Astrocyte (in vitro differentiated cells and primary cell): ENCODE measurements at regions not wholly inside any gene's neighbourhood (a gene's known extent, or its start where the extent isn't known, plus 50 kb on each side); places are given as distances from the start of the nearest gene placed in this dataset.
A peak's percentile ranks its signal among the peaks of the same experiment; 100 is the strongest.

Source experiments
- DNase-seq: peaks from one replicate; pipeline ENCODE4 v3.0.0-alpha.2; 2010; ENCODE audit warnings: low read depth
- FAIRE-seq: peaks from 2 replicates; lab custom pipeline; 2011; peaks lifted over from hg19 to GRCh38; lab: Jason Lieb, UNC
- H2AFZ ChIP-seq: 2 replicates; pipeline ENCODE4 v1.6.0; 2012; ENCODE audit warnings: low read depth, low read length, inconsistent platforms
- H3K27ac ChIP-seq: 2 replicates; pipeline ENCODE4 v1.5.1; 2011; ENCODE audit warnings: low read depth, low read length, inconsistent platforms
- H3K27me3 ChIP-seq: 2 replicates; pipeline ENCODE4 v1.6.0; 2011; ENCODE audit warnings: low read length, inconsistent platforms; ENCODE audit not compliant: insufficient read depth
- H3K36me3 ChIP-seq: 2 replicates; pipeline ENCODE4 v1.5.1; 2011; ENCODE audit warnings: low read length, inconsistent platforms; ENCODE audit not compliant: insufficient read depth
- H3K4me1 ChIP-seq: 2 replicates; pipeline ENCODE4 v1.5.1; 2011; ENCODE audit warnings: low read length, inconsistent platforms; ENCODE audit not compliant: insufficient read depth
- H3K4me2 ChIP-seq: 2 replicates; pipeline ENCODE4 v1.6.0; 2012; ENCODE audit warnings: low read length, inconsistent platforms
- H3K4me3 ChIP-seq: 2 replicates; pipeline ENCODE4 v1.5.1; 2011; ENCODE audit warnings: low read depth, mild to moderate bottlenecking, low read length, inconsistent platforms; ENCODE audit not compliant: insufficient read depth
- H3K79me2 ChIP-seq: 2 replicates; pipeline ENCODE4 v1.6.0; 2012; ENCODE audit warnings: mild to moderate bottlenecking, low read length, inconsistent platforms; ENCODE audit not compliant: insufficient read depth
- H3K9ac ChIP-seq: 2 replicates; pipeline ENCODE4 v1.6.0; 2012; ENCODE audit warnings: mild to moderate bottlenecking, low read length, inconsistent platforms
- H3K9me3 ChIP-seq: 2 replicates; pipeline ENCODE4 v1.5.1; 2012; ENCODE audit warnings: low read depth, mild to moderate bottlenecking, low read length, inconsistent platforms; ENCODE audit not compliant: insufficient read depth
- H4K20me1 ChIP-seq: 2 replicates; pipeline ENCODE4 v1.6.0; 2012; ENCODE audit warnings: low read length, inconsistent platforms; ENCODE audit not compliant: insufficient read depth
- H3K27ac Mint-ChIP-seq: one replicate; pipeline ENCODE4 v1.8.0; 2021; ENCODE audit warnings: mild to moderate bottlenecking, mixed read lengths; ENCODE audit not compliant: unreplicated experiment
- H3K27me3 Mint-ChIP-seq: one replicate; pipeline ENCODE4 v1.8.0; 2021; ENCODE audit warnings: low read depth, mixed read lengths; ENCODE audit not compliant: unreplicated experiment
- H3K36me3 Mint-ChIP-seq: one replicate; pipeline ENCODE4 v1.8.0; 2021; ENCODE audit warnings: low read depth, mixed read lengths; ENCODE audit not compliant: unreplicated experiment
- H3K4me1 Mint-ChIP-seq: one replicate; pipeline ENCODE4 v1.8.0; 2021; ENCODE audit warnings: low read depth, mixed read lengths; ENCODE audit not compliant: unreplicated experiment
- H3K4me3 Mint-ChIP-seq: one replicate; pipeline ENCODE4 v1.8.0; 2021; ENCODE audit warnings: mild to moderate bottlenecking, moderate library complexity, mixed read lengths; ENCODE audit not compliant: unreplicated experiment
- H3K9me3 Mint-ChIP-seq: one replicate; pipeline ENCODE4 v1.8.0; 2021; ENCODE audit warnings: mild to moderate bottlenecking, mixed read lengths; ENCODE audit not compliant: unreplicated experiment
- CTCF ChIP-seq: IDR thresholded peaks from 2 replicates; pipeline ENCODE4 v1.5.1; 2011; ENCODE audit warnings: low read depth, mild to moderate bottlenecking, inconsistent platforms, low read length, moderate library complexity; ENCODE audit not compliant: insufficient read depth
- EZH2 ChIP-seq: IDR thresholded peaks from 2 replicates; pipeline ENCODE4 v1.6.1; 2012; ENCODE audit warnings: mild to moderate bottlenecking, low read length, inconsistent platforms; ENCODE audit not compliant: insufficient read depth

GRCh38 chr22:47396105-47396504, 633.7 kb downstream of the TBC1D22A start:
- DNase-seq (no peak), FAIRE-seq (no peak)
- Mint-ChIP-seq H3K27ac (no peak overlapping the region), H3K4me3 (no peak overlapping the region), H3K36me3 (no peaks in the 10 kb centered on the region), H3K9me3 (peaks cover 17% of the 10 kb centered on the region), H3K27me3 (no peaks in the 10 kb centered on the region), H3K4me1 (no peaks in the 10 kb centered on the region)
- Histone ChIP-seq H3K27ac (no peak overlapping the region), H4K20me1 (no peaks in the 10 kb centered on the region), H3K9me3 (peaks cover 4% of the 10 kb centered on the region), H3K27me3 (no peaks in the 10 kb centered on the region), H3K4me1 (no peaks in the 10 kb centered on the region), H3K4me2 (no peak overlapping the region), H3K79me2 (no peaks in the 10 kb centered on the region), H3K36me3 (no peaks in the 10 kb centered on the region), H3K9ac (no peak overlapping the region), H2AFZ (no peak overlapping the region), H3K4me3 (no peak overlapping the region)
- TF ChIP-seq CTCF (no peak), EZH2 (no peak)

- peaks cover 15% of the 10 kb centered on the region for H3K9me3 Mint-ChIP-seq
- peaks cover 4% of the 10 kb centered on the region for H3K9me3 ChIP-seq
Measured at GRCh38 chr22:47395481-47395880, 633.0 kb downstream of the TBC1D22A start.

More at GRCh38 chr22:47395481-47395880, 633.0 kb downstream of the TBC1D22A start:
- Histone ChIP-seq H2AFZ (no peak overlapping the region), H3K4me2 (no peak overlapping the region), H3K27ac (no peak overlapping the region), H3K4me3 (no peak overlapping the region), H3K9ac (no peak overlapping the region), H3K36me3 (no peaks in the 10 kb centered on the region), H4K20me1 (no peaks in the 10 kb centered on the region), H3K79me2 (no peaks in the 10 kb centered on the region), H3K27me3 (no peaks in the 10 kb centered on the region), H3K4me1 (no peaks in the 10 kb centered on the region)
- Mint-ChIP-seq H3K4me3 (no peak overlapping the region), H3K27ac (no peak overlapping the region), H3K36me3 (no peaks in the 10 kb centered on the region), H3K27me3 (no peaks in the 10 kb centered on the region), H3K4me1 (no peaks in the 10 kb centered on the region)
- no peak for TF ChIP-seq EZH2
- no peak for TF ChIP-seq CTCF
- FAIRE-seq (no peak), DNase-seq (peak; percentile 6)
